ENCODE measurements at regions not wholly inside any gene's neighbourhood (a gene's known extent, or its start where the extent isn't known, plus 50 kb on each side); places are given as distances from the start of the nearest gene placed in this dataset.

DNA sequence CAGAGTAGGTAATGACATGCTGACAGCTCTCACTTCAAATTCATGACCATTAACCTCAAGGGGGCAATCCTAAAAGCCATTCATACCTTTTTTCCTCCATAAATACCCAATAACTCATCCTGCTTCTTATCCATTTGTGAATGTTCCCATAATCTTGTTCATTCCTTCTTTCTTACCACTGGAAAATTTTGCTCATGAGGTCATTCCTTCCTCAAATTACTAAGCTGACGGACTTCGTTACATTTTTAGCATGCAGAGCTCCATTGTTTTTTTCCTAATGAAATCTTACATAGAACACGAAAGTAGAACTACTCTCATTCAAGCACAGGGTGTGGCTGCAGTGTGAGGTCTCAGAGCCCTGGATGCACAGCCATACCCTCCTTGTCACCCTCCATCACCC is 276.5 kb upstream of the DPYD start:
- no peaks in the 10 kb centered on the region for H3K36me3 ChIP-seq (ENCODE audit: control insufficient read depth, insufficient read depth, low read length)
- H3K4me3 ChIP-seq (ENCODE audit: low read depth, low read length): no peak overlapping the region
- TF ChIP-seq CTCF (IDR thresholded peaks at IDR 0.05; ENCODE audit: insufficient read depth, low read depth, low read length): no peak
- H3K27me3 ChIP-seq (ENCODE audit: control insufficient read depth, insufficient read depth, low read length): no peaks in the 10 kb centered on the region
- ChIA-PET POLR2A (no interaction called here), CTCF (interaction anchor here (0.6 kb wide), 1 partner anchor 103 kb away, joined by 3 read pairs; no protein-coding TSS in a partner anchor)
- DNase-seq (ENCODE audit: low read depth): no peak

- DNase-seq (ENCODE audit: low read depth): no peak
- CTCF ChIA-PET: no interaction called here
Observed at GRCh38 chr1:98196012-98196411, 275.2 kb upstream of the DPYD start.

GRCh38 chr1:98188774-98189173 is 267.9 kb upstream of the DPYD start:
- Histone ChIP-seq H3K4me3 (ENCODE audit: low read depth, low read length) (no peak overlapping the region), H3K27me3 (ENCODE audit: control insufficient read depth, insufficient read depth, low read length) (no peaks in the 10 kb centered on the region), H3K36me3 (ENCODE audit: control insufficient read depth, insufficient read depth, low read length) (no peaks in the 10 kb centered on the region)
- no peak for DNase-seq (ENCODE audit: low read depth)
- TF ChIP-seq CTCF (IDR thresholded peaks at IDR 0.05; ENCODE audit: insufficient read depth, low read depth, low read length): no peak
- ChIA-PET POLR2A (no interaction called here), CTCF (no interaction called here)

More at GRCh38 chr1:98196012-98196411, 275.2 kb upstream of the DPYD start:
- POLR2A ChIA-PET: no interaction called here
- no peak for TF ChIP-seq CTCF (IDR thresholded peaks at IDR 0.05; ENCODE audit: insufficient read depth, low read depth, low read length)
- Histone ChIP-seq H3K4me3 (ENCODE audit: low read depth, low read length) (no peak overlapping the region), H3K36me3 (ENCODE audit: control insufficient read depth, insufficient read depth, low read length) (no peaks in the 10 kb centered on the region), H3K27me3 (ENCODE audit: control insufficient read depth, insufficient read depth, low read length) (no peaks in the 10 kb centered on the region)

- POLR2A ChIA-PET: no interaction called here
- no peaks in the 10 kb centered on the region for H3K27me3 ChIP-seq (ENCODE audit: control insufficient read depth, insufficient read depth, low read length)
- H3K4me3 ChIP-seq (ENCODE audit: low read depth, low read length): no peak overlapping the region
- CTCF ChIA-PET: no interaction called here
- H3K36me3 ChIP-seq (ENCODE audit: control insufficient read depth, insufficient read depth, low read length): no peaks in the 10 kb centered on the region
- no peak for DNase-seq (ENCODE audit: low read depth)
- TF ChIP-seq CTCF (IDR thresholded peaks at IDR 0.05; ENCODE audit: insufficient read depth, low read depth, low read length): no peak
Observed at GRCh38 chr1:98184856-98185255, 264.0 kb upstream of the DPYD start.

DNA sequence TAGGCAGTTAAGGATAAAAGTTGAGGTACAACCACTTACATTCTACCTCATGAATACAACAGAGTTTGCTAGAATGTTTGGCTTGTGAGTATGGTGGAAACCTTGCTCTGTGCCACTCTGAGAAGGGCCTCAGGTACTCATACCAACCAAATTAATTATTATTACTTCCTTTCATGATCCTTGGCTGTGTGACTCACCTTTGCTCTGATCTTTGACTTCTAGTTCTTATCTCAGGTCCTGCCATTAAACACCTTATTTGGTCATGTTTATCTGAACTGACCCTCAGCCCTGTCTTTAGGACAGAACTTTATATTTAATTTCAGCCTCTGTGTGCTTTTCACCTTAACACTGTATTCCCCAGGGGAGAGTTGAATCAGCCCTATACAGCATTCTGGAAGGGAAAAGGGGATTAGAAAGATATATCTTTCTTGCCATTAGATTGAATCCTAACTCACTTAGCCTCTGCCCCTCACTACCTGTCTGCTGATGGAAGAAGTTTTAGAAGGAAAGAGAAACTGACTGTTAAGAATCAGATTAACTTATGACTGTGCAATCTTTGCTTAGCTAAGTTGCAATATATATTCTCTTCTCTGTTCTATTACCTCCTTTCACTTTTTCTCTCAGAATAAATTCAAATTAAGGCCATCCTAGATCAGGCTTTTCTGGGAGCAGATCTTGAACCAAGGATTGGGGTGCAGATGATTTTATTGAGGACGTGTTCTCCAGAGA is 260.4 kb upstream of the DPYD start:
- DNase-seq (ENCODE audit: low read depth): no peak
- no peaks in the 10 kb centered on the region for H3K36me3 ChIP-seq (ENCODE audit: control insufficient read depth, insufficient read depth, low read length)
- no peak overlapping the region for H3K4me3 ChIP-seq (ENCODE audit: low read depth, low read length)
- CTCF ChIA-PET: no interaction called here
- POLR2A ChIA-PET: no interaction called here
- no peaks in the 10 kb centered on the region for H3K27me3 ChIP-seq (ENCODE audit: control insufficient read depth, insufficient read depth, low read length)
- TF ChIP-seq CTCF (IDR thresholded peaks at IDR 0.05; ENCODE audit: insufficient read depth, low read depth, low read length): no peak
